ENCODE measurements at regions not wholly inside any gene's neighbourhood (a gene's known extent, or its start where the extent isn't known, plus 50 kb on each side); places are given as distances from the start of the nearest gene placed in this dataset.

DNA sequence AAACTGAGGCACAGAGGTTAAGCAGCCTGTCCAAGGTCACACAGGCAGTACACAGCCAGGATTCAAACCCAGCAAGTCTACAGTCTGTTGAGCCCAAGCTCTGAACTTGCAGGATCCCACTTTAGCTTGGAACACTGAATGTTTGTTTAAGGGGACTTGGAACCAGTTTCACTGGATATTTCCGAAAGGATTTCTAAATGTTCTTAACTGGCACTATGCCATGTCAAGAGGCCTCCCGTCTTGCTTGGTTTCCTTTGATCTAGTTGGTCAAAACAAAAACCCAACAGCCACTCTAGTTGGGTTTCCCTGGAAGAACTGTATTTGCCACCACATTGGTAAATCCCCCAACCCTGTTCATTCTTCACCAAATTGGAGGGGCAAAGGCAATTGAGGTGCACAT, 317.6 kb upstream of the KAZN start:
- H3K27ac ChIP-seq (ENCODE audit: low read length in 2 of 2) = no peak overlapping the region
- H3K36me3 ChIP-seq (replicated peaks in 1 of 2; ENCODE audit: control extremely low read depth in 1 of 2, control insufficient read depth in 1 of 2, extremely low read depth in 1 of 2, insufficient read depth in 2 of 2, low read length in 1 of 2) = no peaks in the 10 kb centered on the region
- H3K79me2 ChIP-seq (ENCODE audit: control insufficient read depth, insufficient read depth, low read length) = no peaks in the 10 kb centered on the region
- no peaks in the 10 kb centered on the region for H3K4me1 Mint-ChIP-seq
- no peak overlapping the region for H3K4me2 ChIP-seq (replicated peaks; ENCODE audit: low read depth, low read length, poor library complexity, severe bottlenecking)
- no peaks in the 10 kb centered on the region for H4K20me1 ChIP-seq (ENCODE audit: control insufficient read depth, insufficient read depth, low read length, poor library complexity, severe bottlenecking)
- peaks cover under 1% of the 10 kb centered on the region for H3K27me3 Mint-ChIP-seq
- no peaks in the 10 kb centered on the region for H3K4me1 ChIP-seq (ENCODE audit: control insufficient read depth in 2 of 2, insufficient read depth in 2 of 2, low read length in 2 of 2)
- DNase-seq (no peak), ATAC-seq (ENCODE audit: low read depth) (no peak)
- intact Hi-C loops (cut with micrococcal nuclease) = no loop called here
- H3K27ac Mint-ChIP-seq = no peak overlapping the region
- TF ChIP-seq EZH2 (IDR thresholded peaks at IDR 0.05; ENCODE audit: borderline replicate concordance, insufficient read depth, low read depth, low read length, poor library complexity, severe bottlenecking) = no peak
- TF ChIP-seq, protein P1, sequence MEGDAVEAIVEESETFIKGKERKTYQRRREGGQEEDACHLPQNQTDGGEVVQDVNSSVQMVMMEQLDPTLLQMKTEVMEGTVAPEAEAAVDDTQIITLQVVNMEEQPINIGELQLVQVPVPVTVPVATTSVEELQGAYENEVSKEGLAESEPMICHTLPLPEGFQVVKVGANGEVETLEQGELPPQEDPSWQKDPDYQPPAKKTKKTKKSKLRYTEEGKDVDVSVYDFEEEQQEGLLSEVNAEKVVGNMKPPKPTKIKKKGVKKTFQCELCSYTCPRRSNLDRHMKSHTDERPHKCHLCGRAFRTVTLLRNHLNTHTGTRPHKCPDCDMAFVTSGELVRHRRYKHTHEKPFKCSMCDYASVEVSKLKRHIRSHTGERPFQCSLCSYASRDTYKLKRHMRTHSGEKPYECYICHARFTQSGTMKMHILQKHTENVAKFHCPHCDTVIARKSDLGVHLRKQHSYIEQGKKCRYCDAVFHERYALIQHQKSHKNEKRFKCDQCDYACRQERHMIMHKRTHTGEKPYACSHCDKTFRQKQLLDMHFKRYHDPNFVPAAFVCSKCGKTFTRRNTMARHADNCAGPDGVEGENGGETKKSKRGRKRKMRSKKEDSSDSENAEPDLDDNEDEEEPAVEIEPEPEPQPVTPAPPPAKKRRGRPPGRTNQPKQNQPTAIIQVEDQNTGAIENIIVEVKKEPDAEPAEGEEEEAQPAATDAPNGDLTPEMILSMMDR (IDR thresholded peaks at IDR 0.05) = no peak
- peaks cover under 1% of the 10 kb centered on the region for H3K9me3 Mint-ChIP-seq (ENCODE audit: insufficient read depth)
- peaks cover 0 to 4% (median 0%) of the 10 kb centered on the region in 3 donors for H3K9me3 ChIP-seq (ENCODE audit: control extremely low read depth in 1 of 3, control insufficient read depth in 2 of 3, insufficient read depth in 1 of 3, low read length in 2 of 3)
- CTCF ChIA-PET = no interaction called here
- POLR2A ChIA-PET = no interaction called here
- 100% methylated on average over 1 of the region's 2 CpGs for WGBS (ENCODE audit: insufficient coverage)
- H3K4me3 Mint-ChIP-seq = no peak overlapping the region
- H3K27me3 ChIP-seq (replicated peaks in 1 of 4; ENCODE audit: control extremely low read depth in 1 of 4, control insufficient read depth in 3 of 4, insufficient read depth in 4 of 4, low read length in 3 of 4) = no peaks in the 10 kb centered on the region
- H2AFZ ChIP-seq (ENCODE audit: insufficient read depth, low read depth, low read length, poor library complexity, severe bottlenecking) = no peak overlapping the region
- no peak overlapping the region for H3K4me3 ChIP-seq (ENCODE audit: control extremely low read depth in 1 of 5, extremely low read depth in 1 of 5, insufficient read depth in 1 of 5, low read depth in 2 of 5, low read length in 4 of 5)
- H3K9ac ChIP-seq (ENCODE audit: low read length) = no peak overlapping the region

- no peaks in the 10 kb centered on the region for H3K79me2 ChIP-seq (ENCODE audit: control insufficient read depth, insufficient read depth, low read length)
- 100% methylated on average over 1 of the region's 1 CpG for WGBS (ENCODE audit: insufficient coverage)
- no peak overlapping the region for H3K4me2 ChIP-seq (replicated peaks; ENCODE audit: low read depth, low read length, poor library complexity, severe bottlenecking)
- H4K20me1 ChIP-seq (ENCODE audit: control insufficient read depth, insufficient read depth, low read length, poor library complexity, severe bottlenecking) = no peaks in the 10 kb centered on the region
- peaks cover 4% of the 10 kb centered on the region for H3K9me3 Mint-ChIP-seq (ENCODE audit: insufficient read depth)
- H3K27ac Mint-ChIP-seq = no peak overlapping the region
- H3K4me1 ChIP-seq (ENCODE audit: control insufficient read depth in 2 of 2, insufficient read depth in 2 of 2, low read length in 2 of 2) = no peaks in the 10 kb centered on the region
- ATAC-seq (ENCODE audit: low read depth) = no peak
- POLR2A ChIA-PET = no interaction called here
- no peaks in the 10 kb centered on the region for H3K36me3 ChIP-seq (replicated peaks in 1 of 2; ENCODE audit: control extremely low read depth in 1 of 2, control insufficient read depth in 1 of 2, extremely low read depth in 1 of 2, insufficient read depth in 2 of 2, low read length in 1 of 2)
- H3K27ac ChIP-seq (ENCODE audit: low read length in 2 of 2) = no peak overlapping the region
- TF ChIP-seq, protein P1 (IDR thresholded peaks at IDR 0.05) = no peak
- no peak for TF ChIP-seq EZH2 (IDR thresholded peaks at IDR 0.05; ENCODE audit: borderline replicate concordance, insufficient read depth, low read depth, low read length, poor library complexity, severe bottlenecking)
- no peak for DNase-seq
- intact Hi-C loops (cut with micrococcal nuclease) = no loop called here
- peaks cover 4% of the 10 kb centered on the region for H3K27me3 Mint-ChIP-seq
- H3K4me3 ChIP-seq (ENCODE audit: control extremely low read depth in 1 of 5, extremely low read depth in 1 of 5, insufficient read depth in 1 of 5, low read depth in 2 of 5, low read length in 4 of 5) = no peak overlapping the region
- CTCF ChIA-PET = no interaction called here
- H3K4me3 Mint-ChIP-seq = no peak overlapping the region
- H2AFZ ChIP-seq (ENCODE audit: insufficient read depth, low read depth, low read length, poor library complexity, severe bottlenecking) = no peak overlapping the region
- no peaks in the 10 kb centered on the region for H3K4me1 Mint-ChIP-seq
- peaks cover 0 to 4% (median 0%) of the 10 kb centered on the region in 3 donors for H3K9me3 ChIP-seq (ENCODE audit: control extremely low read depth in 1 of 3, control insufficient read depth in 2 of 3, insufficient read depth in 1 of 3, low read length in 2 of 3)
- no peak overlapping the region for H3K9ac ChIP-seq (ENCODE audit: low read length)
- no peaks in the 10 kb centered on the region for H3K27me3 ChIP-seq (replicated peaks in 1 of 4; ENCODE audit: control extremely low read depth in 1 of 4, control insufficient read depth in 3 of 4, insufficient read depth in 4 of 4, low read length in 3 of 4)
Measured at GRCh38 chr1:14281412-14281811, 317.1 kb upstream of the KAZN start.

Data from B cell (primary cell).